ENCODE measurements at regions not wholly inside any gene's neighbourhood (a gene's known extent, or its start where the extent isn't known, plus 50 kb on each side); places are given as distances from the start of the nearest gene placed in this dataset.

DNA sequence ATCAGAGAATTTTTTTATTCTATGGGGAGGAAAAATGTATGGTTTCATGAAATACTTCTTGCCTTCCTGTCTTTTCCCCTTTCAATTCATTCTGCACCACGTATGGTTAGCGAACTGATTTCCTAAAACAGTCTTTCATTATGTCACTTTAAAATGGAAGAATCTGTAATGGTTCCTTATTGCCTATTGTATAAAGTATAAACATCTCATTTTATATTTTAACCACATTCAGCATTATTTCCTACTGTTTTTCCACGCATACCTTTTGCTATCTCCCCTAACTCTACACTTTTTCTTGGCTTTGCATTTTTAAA is 232.3 kb upstream of the B3GALT2 start:
- TF ChIP-seq, protein P1, sequence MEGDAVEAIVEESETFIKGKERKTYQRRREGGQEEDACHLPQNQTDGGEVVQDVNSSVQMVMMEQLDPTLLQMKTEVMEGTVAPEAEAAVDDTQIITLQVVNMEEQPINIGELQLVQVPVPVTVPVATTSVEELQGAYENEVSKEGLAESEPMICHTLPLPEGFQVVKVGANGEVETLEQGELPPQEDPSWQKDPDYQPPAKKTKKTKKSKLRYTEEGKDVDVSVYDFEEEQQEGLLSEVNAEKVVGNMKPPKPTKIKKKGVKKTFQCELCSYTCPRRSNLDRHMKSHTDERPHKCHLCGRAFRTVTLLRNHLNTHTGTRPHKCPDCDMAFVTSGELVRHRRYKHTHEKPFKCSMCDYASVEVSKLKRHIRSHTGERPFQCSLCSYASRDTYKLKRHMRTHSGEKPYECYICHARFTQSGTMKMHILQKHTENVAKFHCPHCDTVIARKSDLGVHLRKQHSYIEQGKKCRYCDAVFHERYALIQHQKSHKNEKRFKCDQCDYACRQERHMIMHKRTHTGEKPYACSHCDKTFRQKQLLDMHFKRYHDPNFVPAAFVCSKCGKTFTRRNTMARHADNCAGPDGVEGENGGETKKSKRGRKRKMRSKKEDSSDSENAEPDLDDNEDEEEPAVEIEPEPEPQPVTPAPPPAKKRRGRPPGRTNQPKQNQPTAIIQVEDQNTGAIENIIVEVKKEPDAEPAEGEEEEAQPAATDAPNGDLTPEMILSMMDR (conservative IDR thresholded peaks at IDR 0.05; ENCODE audit: low read length), result no peak
- TF ChIP-seq EZH2phosphoT487 (IDR thresholded peaks at IDR 0.05; ENCODE audit: borderline replicate concordance), result no peak

Data from Loucy (cell line).